ENCODE measurements at regions not wholly inside any gene's neighbourhood (a gene's known extent, or its start where the extent isn't known, plus 50 kb on each side); places are given as distances from the start of the nearest gene placed in this dataset.

- H3K36me3 ChIP-seq (ENCODE audit: control insufficient read depth in 4 of 4, insufficient read depth in 4 of 4, low read length in 4 of 4), result no peaks in the 10 kb centered on the region
- no peak overlapping the region for H3K9ac ChIP-seq (ENCODE audit: insufficient read depth in 1 of 2, low read length in 2 of 2)
- 75 to 84% methylated on average over 6 of the region's 6 CpGs for WGBS, 2 donors
- peaks cover 0 to 2% (median 0%) of the 10 kb centered on the region in 4 donors for H3K9me3 ChIP-seq (ENCODE audit: control insufficient read depth in 4 of 4, insufficient read depth in 3 of 4, low read length in 3 of 4)
- no peak overlapping the region for H3K4me3 ChIP-seq
- peaks cover 0 to 10% (median 0%) of the 10 kb centered on the region in 5 donors for H3K4me1 ChIP-seq (ENCODE audit: control insufficient read depth in 5 of 5, insufficient read depth in 5 of 5, low read length in 5 of 5)
- DNase-seq, result no peak
- no peak for TF ChIP-seq CTCF (IDR thresholded peaks at IDR 0.05; ENCODE audit: control extremely low read depth, extremely low read depth)
- no peak for ATAC-seq (ENCODE audit: insufficient read depth, low FRiP score)
- H3K27me3 ChIP-seq (ENCODE audit: control insufficient read depth in 3 of 3, insufficient read depth in 3 of 3, low read length in 2 of 3), result peaks cover 0 to 25% (median 13%) of the 10 kb centered on the region in 3 donors
- no peak overlapping the region for H3K27ac ChIP-seq (ENCODE audit: low read depth in 1 of 2, low read length in 1 of 2)
Measured at GRCh38 chr12:111218499-111218898, 150.4 kb downstream of the PHETA1 start.

- 61 to 75% methylated on average over 13 of the region's 13 CpGs for WGBS, 2 donors
- no peak for ATAC-seq (ENCODE audit: insufficient read depth, low FRiP score)
- peaks cover 0 to 2% (median 0%) of the 10 kb centered on the region in 4 donors for H3K9me3 ChIP-seq (ENCODE audit: control insufficient read depth in 4 of 4, insufficient read depth in 3 of 4, low read length in 3 of 4)
- H3K27me3 ChIP-seq (ENCODE audit: control insufficient read depth in 3 of 3, insufficient read depth in 3 of 3, low read length in 2 of 3), result peaks cover 0 to 32% (median 16%) of the 10 kb centered on the region in 3 donors
- no peak overlapping the region for H3K27ac ChIP-seq (ENCODE audit: low read depth in 1 of 2, low read length in 1 of 2)
- H3K9ac ChIP-seq (ENCODE audit: insufficient read depth in 1 of 2, low read length in 2 of 2), result no peak overlapping the region
- no peaks in the 10 kb centered on the region for H3K36me3 ChIP-seq (ENCODE audit: control insufficient read depth in 4 of 4, insufficient read depth in 4 of 4, low read length in 4 of 4)
- DNase-seq, result no peak
- no peak overlapping the region for H3K4me3 ChIP-seq
- TF ChIP-seq CTCF (IDR thresholded peaks at IDR 0.05; ENCODE audit: control extremely low read depth, extremely low read depth), result no peak
- peaks cover 0 to 15% (median 2%) of the 10 kb centered on the region in 5 donors for H3K4me1 ChIP-seq (ENCODE audit: control insufficient read depth in 5 of 5, insufficient read depth in 5 of 5, low read length in 5 of 5)
Measured at GRCh38 chr12:111216387-111217159, 152.3 kb downstream of the PHETA1 start.

DNA sequence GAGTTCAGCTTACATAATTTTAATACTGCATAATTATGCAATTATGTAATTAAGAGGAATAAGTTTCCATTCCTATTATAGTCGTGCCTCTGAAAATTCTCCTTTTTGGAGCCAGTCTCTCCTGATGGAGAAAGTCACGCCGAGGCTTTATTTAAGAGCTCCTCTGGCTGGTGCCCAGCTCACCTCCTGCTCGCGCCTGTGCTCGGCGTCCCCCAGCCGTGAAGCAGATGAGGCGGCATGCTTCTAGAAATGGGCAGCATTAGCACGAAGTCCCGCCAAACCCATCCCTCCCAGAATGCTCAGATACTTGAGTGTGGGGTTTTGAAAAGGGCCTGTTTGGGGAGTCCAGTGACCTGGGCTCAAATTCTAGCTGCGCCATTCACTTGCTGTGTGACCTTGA, 153.0 kb downstream of the PHETA1 start:
- Histone ChIP-seq H3K27ac (ENCODE audit: low read depth in 1 of 2, low read length in 1 of 2) (no peak overlapping the region), H3K4me1 (ENCODE audit: control insufficient read depth in 5 of 5, insufficient read depth in 5 of 5, low read length in 5 of 5) (peaks cover 0 to 18% (median 4%) of the 10 kb centered on the region in 5 donors), H3K36me3 (ENCODE audit: control insufficient read depth in 4 of 4, insufficient read depth in 4 of 4, low read length in 4 of 4) (no peaks in the 10 kb centered on the region), H3K4me3 (no peak overlapping the region), H3K9ac (ENCODE audit: insufficient read depth in 1 of 2, low read length in 2 of 2) (no peak overlapping the region), H3K9me3 (ENCODE audit: control insufficient read depth in 4 of 4, insufficient read depth in 3 of 4, low read length in 3 of 4) (peaks cover 0 to 2% (median 0%) of the 10 kb centered on the region in 4 donors), H3K27me3 (ENCODE audit: control insufficient read depth in 3 of 3, insufficient read depth in 3 of 3, low read length in 2 of 3) (peaks cover 0 to 32% (median 16%) of the 10 kb centered on the region in 3 donors)
- TF ChIP-seq CTCF (IDR thresholded peaks at IDR 0.05; ENCODE audit: control extremely low read depth, extremely low read depth), result no peak
- WGBS, 2 donors, result 86 to 88% methylated on average over 12 of the region's 12 CpGs
- DNase-seq (no peak), ATAC-seq (ENCODE audit: insufficient read depth, low FRiP score) (no peak)

Measured in lung (tissue), 11 donors.